ENCODE measurements at regions not wholly inside any gene's neighbourhood (a gene's known extent, or its start where the extent isn't known, plus 50 kb on each side); places are given as distances from the start of the nearest gene placed in this dataset.

- DNase-seq (no peak), ATAC-seq (replicated peaks) (no peak)
- Mint-ChIP-seq H3K36me3 (ENCODE audit: insufficient read depth) (no peaks in the 10 kb centered on the region), H3K27ac (no peak overlapping the region), H3K27me3 (peaks cover 0 to 10% of the 10 kb centered on the region in 2 donors), H3K4me1 (ENCODE audit: low read depth in 2 of 2) (no peaks in the 10 kb centered on the region), H3K9me3 (no peaks in the 10 kb centered on the region), H3K4me3 (no peak overlapping the region)
Observed at GRCh38 chr10:61128196-61128595, 184.2 kb upstream of the RHOBTB1 start.

DNA sequence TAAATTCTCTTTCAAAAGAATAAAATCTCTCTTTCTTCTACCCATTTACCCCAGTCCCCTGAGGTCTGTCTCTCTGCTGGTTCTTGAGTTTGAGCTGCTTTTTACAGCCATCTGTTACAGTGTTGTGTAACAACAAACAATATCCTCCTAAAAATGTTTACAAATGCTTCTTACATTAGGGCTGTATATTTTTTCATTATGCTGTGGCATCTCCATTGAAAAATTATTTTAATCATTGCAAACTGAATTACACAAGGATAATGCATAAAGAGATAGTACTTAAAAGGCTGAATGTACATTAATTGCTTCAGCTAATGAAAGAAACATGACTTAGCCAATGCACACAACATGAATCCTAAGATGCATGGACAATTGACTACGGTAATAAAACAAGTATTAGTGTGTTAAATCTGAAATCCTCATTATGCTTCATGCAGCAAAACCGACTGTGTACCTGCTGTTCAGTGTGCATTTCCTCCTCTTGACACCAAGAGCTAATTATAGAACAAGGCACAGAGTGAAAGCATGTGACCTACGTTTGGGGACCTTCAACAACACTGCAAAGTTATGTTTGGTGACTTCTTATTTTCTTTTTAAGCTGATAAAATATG, 181.7 kb upstream of the RHOBTB1 start:
- H3K4me1 Mint-ChIP-seq (ENCODE audit: low read depth in 2 of 2) = no peaks in the 10 kb centered on the region
- DNase-seq = no peak
- no peaks in the 10 kb centered on the region for H3K9me3 Mint-ChIP-seq
- no peaks in the 10 kb centered on the region for H3K36me3 Mint-ChIP-seq (ENCODE audit: insufficient read depth)
- no peak overlapping the region for H3K27ac Mint-ChIP-seq
- H3K4me3 Mint-ChIP-seq = no peak overlapping the region
- H3K27me3 Mint-ChIP-seq = peaks cover 0 to 10% of the 10 kb centered on the region in 2 donors
- no peak for ATAC-seq (replicated peaks)

GRCh38 chr10:61124756-61125530, 181.0 kb upstream of the RHOBTB1 start:
- ATAC-seq (replicated peaks) = no peak
- H3K27me3 Mint-ChIP-seq = peaks cover 0 to 10% of the 10 kb centered on the region in 2 donors
- H3K4me3 Mint-ChIP-seq = no peak overlapping the region
- H3K27ac Mint-ChIP-seq = no peak overlapping the region
- H3K4me1 Mint-ChIP-seq (ENCODE audit: low read depth in 2 of 2) = no peaks in the 10 kb centered on the region
- no peak for DNase-seq
- H3K36me3 Mint-ChIP-seq (ENCODE audit: insufficient read depth) = no peaks in the 10 kb centered on the region
- no peaks in the 10 kb centered on the region for H3K9me3 Mint-ChIP-seq

GRCh38 chr10:61120805-61121204, 176.8 kb upstream of the RHOBTB1 start:
- Mint-ChIP-seq H3K27me3 (no peaks in the 10 kb centered on the region), H3K4me3 (no peak overlapping the region), H3K27ac (no peak overlapping the region), H3K4me1 (ENCODE audit: low read depth in 2 of 2) (no peaks in the 10 kb centered on the region), H3K36me3 (ENCODE audit: insufficient read depth) (no peaks in the 10 kb centered on the region), H3K9me3 (no peaks in the 10 kb centered on the region)
- DNase-seq (no peak), ATAC-seq (replicated peaks) (no peak)

GRCh38 chr10:61119573-61119972, 175.6 kb upstream of the RHOBTB1 start:
- no peak overlapping the region for H3K4me3 Mint-ChIP-seq
- H3K27ac Mint-ChIP-seq = no peak overlapping the region
- H3K36me3 Mint-ChIP-seq (ENCODE audit: insufficient read depth) = no peaks in the 10 kb centered on the region
- no peak for ATAC-seq (replicated peaks)
- no peaks in the 10 kb centered on the region for H3K9me3 Mint-ChIP-seq
- no peak for DNase-seq
- no peaks in the 10 kb centered on the region for H3K4me1 Mint-ChIP-seq (ENCODE audit: low read depth in 2 of 2)
- H3K27me3 Mint-ChIP-seq = peaks cover 0 to 6% of the 10 kb centered on the region in 2 donors

- no peak overlapping the region for H3K4me3 Mint-ChIP-seq
- DNase-seq (no peak), ATAC-seq (replicated peaks) (no peak)
- H3K27me3 Mint-ChIP-seq = peaks cover 0 to 6% of the 10 kb centered on the region in 2 donors
- no peak overlapping the region for H3K27ac Mint-ChIP-seq
- no peaks in the 10 kb centered on the region for H3K9me3 Mint-ChIP-seq
- no peaks in the 10 kb centered on the region for H3K4me1 Mint-ChIP-seq (ENCODE audit: low read depth in 2 of 2)
- no peaks in the 10 kb centered on the region for H3K36me3 Mint-ChIP-seq (ENCODE audit: insufficient read depth)
Observed at GRCh38 chr10:61115897-61116296, 171.9 kb upstream of the RHOBTB1 start.

DNA sequence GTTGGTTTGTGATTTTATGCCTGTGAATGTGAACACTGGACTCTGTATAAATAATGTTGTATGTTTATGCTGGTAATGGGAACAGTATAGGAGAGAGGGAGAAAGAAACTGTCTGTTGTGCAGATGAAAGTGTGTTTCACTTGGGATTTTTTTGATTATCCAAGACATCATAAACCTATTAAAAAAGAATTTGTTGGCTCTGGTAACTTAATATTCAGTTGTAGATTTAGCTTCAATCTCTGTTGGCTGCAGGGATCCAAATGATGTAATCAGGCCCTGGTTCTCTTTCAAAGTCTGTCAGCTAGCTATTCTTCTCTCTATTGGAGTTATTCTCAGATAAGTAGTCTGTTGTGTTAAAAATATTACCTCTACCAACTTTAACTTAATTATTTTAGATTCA, 168.8 kb upstream of the RHOBTB1 start:
- no peak for DNase-seq
- Mint-ChIP-seq H3K4me1 (ENCODE audit: low read depth in 2 of 2) (no peaks in the 10 kb centered on the region), H3K27ac (no peak overlapping the region), H3K4me3 (no peak overlapping the region), H3K27me3 (peaks cover 0 to 11% of the 10 kb centered on the region in 2 donors), H3K36me3 (ENCODE audit: insufficient read depth) (no peaks in the 10 kb centered on the region), H3K9me3 (no peaks in the 10 kb centered on the region)
- ATAC-seq (replicated peaks) = no peak

GRCh38 chr10:61110936-61111335, 167.0 kb upstream of the RHOBTB1 start:
- Mint-ChIP-seq H3K4me3 (no peak overlapping the region), H3K27me3 (peaks cover 6 to 18% of the 10 kb centered on the region in 2 donors), H3K4me1 (ENCODE audit: low read depth in 2 of 2) (no peaks in the 10 kb centered on the region), H3K9me3 (no peaks in the 10 kb centered on the region), H3K36me3 (ENCODE audit: insufficient read depth) (no peaks in the 10 kb centered on the region), H3K27ac (no peak overlapping the region)
- ATAC-seq (replicated peaks) = no peak
- no peak for DNase-seq

GRCh38 chr10:61110188-61110844, 166.3 kb upstream of the RHOBTB1 start:
- no peaks in the 10 kb centered on the region for H3K4me1 Mint-ChIP-seq (ENCODE audit: low read depth in 2 of 2)
- H3K9me3 Mint-ChIP-seq = no peaks in the 10 kb centered on the region

DNA sequence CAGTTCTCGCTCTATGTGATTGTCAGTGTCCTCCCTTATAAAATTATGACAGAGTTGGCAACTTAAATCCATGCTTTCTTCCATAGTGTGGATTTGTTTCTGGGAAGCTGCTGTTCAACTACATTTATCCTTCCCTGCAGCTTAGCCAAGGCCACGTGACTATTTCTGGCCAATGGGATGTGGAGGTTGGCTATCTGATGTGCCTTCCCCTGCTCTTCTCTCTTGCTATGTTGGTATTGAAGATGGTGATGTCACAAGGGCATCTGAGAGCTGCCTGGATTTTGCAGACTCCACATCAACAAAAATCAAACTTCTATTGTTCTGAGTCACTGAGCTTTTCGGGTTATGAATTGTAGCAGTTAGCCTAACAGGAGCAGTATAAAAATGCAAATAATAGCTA, 164.9 kb upstream of the RHOBTB1 start:
- Mint-ChIP-seq H3K9me3 (no peaks in the 10 kb centered on the region), H3K4me1 (ENCODE audit: low read depth in 2 of 2) (no peaks in the 10 kb centered on the region), H3K36me3 (ENCODE audit: insufficient read depth) (no peaks in the 10 kb centered on the region), H3K27ac (no peak overlapping the region), H3K27me3 (peaks cover 9 to 14% of the 10 kb centered on the region in 2 donors), H3K4me3 (no peak overlapping the region)
- DNase-seq = no peak
- no peak for ATAC-seq (replicated peaks)

More at GRCh38 chr10:61110188-61110844, 166.3 kb upstream of the RHOBTB1 start:
- no peak for ATAC-seq (replicated peaks)
- H3K27ac Mint-ChIP-seq = no peak overlapping the region
- no peaks in the 10 kb centered on the region for H3K36me3 Mint-ChIP-seq (ENCODE audit: insufficient read depth)
- peaks cover 9 to 17% of the 10 kb centered on the region in 2 donors for H3K27me3 Mint-ChIP-seq
- DNase-seq = no peak
- H3K4me3 Mint-ChIP-seq = no peak overlapping the region

DNA sequence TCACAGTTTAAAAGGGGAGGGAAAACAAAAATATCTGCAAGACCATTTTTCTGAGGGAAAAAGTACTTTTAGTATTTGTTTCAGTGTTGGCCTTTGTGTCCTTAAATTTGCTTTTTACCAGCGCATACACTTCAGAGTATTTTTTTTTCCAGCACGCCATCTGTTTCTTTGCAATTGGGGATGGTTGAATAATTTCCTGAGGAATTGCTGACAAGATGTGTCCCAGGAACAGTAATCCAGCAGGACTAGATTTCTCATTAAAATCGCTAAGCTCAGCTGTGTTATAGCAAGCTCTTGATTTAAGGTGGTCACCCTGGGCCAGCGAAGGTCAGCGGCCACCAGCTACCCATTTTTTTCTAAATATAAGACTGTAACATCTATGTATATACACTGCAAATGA, 156.9 kb upstream of the RHOBTB1 start:
- H3K4me1 Mint-ChIP-seq (ENCODE audit: low read depth in 2 of 2) = no peaks in the 10 kb centered on the region
- H3K4me3 Mint-ChIP-seq = no peak overlapping the region
- no peak overlapping the region for H3K27ac Mint-ChIP-seq
- ATAC-seq (replicated peaks) (no peak), DNase-seq (no peak)
- no peaks in the 10 kb centered on the region for H3K36me3 Mint-ChIP-seq (ENCODE audit: insufficient read depth)
- peaks cover 2 to 14% of the 10 kb centered on the region in 2 donors for H3K27me3 Mint-ChIP-seq
- H3K9me3 Mint-ChIP-seq = no peaks in the 10 kb centered on the region

DNA sequence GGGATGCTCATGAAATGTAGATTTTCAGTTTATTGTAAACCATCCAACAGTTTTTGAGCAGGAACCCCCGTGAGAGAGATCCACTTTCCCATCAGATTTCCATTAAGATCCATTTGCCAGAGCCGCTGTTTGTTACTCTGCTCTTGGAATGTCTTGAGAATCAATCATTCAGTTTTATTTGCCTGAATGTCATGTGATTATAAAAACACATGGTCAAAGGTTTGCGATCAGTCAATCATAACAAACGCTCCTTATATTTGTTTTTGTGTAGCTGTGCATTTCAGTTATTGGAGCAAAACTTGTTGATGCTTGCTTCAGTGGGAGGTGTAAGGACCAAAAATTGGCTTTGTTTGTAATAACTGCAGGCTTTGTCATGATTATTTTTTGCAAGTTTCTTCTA, 155.8 kb upstream of the RHOBTB1 start:
- H3K9me3 Mint-ChIP-seq = no peaks in the 10 kb centered on the region
- ATAC-seq (replicated peaks) = no peak

DNA sequence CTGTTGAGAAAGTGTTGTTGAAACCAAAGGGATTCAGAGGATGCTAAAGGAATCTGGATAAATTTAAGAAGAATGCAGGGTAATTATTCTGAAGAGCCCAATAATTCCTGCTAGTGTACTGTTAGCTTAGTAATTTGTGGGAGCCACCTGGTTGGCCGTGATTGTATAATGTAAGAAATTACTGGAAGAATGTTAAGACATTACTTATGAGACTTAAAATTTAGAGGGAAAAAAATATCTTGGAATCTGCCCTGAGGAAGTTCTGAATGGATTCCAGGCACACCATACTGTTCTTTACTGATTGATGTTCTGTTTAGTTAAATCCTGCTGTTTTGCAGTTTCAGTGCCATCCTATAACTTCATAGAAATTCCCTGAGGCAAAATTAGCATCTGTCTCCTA, 155.0 kb upstream of the RHOBTB1 start:
- ATAC-seq (replicated peaks) (no peak), DNase-seq (no peak)
- Mint-ChIP-seq H3K36me3 (ENCODE audit: insufficient read depth) (no peaks in the 10 kb centered on the region), H3K27ac (no peak overlapping the region), H3K9me3 (no peaks in the 10 kb centered on the region), H3K27me3 (peaks cover 0 to 13% of the 10 kb centered on the region in 2 donors), H3K4me3 (no peak overlapping the region), H3K4me1 (ENCODE audit: low read depth in 2 of 2) (no peaks in the 10 kb centered on the region)

More for the DNA sequence above, 155.8 kb upstream of the RHOBTB1 start:
- no peak for DNase-seq
- Mint-ChIP-seq H3K27me3 (peaks cover 0 to 13% of the 10 kb centered on the region in 2 donors), H3K4me3 (no peak overlapping the region), H3K4me1 (ENCODE audit: low read depth in 2 of 2) (no peaks in the 10 kb centered on the region), H3K27ac (no peak overlapping the region), H3K36me3 (ENCODE audit: insufficient read depth) (no peaks in the 10 kb centered on the region)

GRCh38 chr10:61097026-61097425, 153.0 kb upstream of the RHOBTB1 start:
- H3K9me3 Mint-ChIP-seq = no peaks in the 10 kb centered on the region
- DNase-seq (no peak), ATAC-seq (replicated peaks) (no peak)
- no peaks in the 10 kb centered on the region for H3K4me1 Mint-ChIP-seq (ENCODE audit: low read depth in 2 of 2)
- no peak overlapping the region for H3K27ac Mint-ChIP-seq
- H3K4me3 Mint-ChIP-seq = no peak overlapping the region
- no peaks in the 10 kb centered on the region for H3K36me3 Mint-ChIP-seq (ENCODE audit: insufficient read depth)
- H3K27me3 Mint-ChIP-seq = peaks cover 0 to 22% of the 10 kb centered on the region in 2 donors

Measured in effector memory CD8-positive, alpha-beta T cell (primary cell).